RWPE1 (cell line): ENCODE measurements at regions not wholly inside any gene's neighbourhood (a gene's known extent, or its start where the extent isn't known, plus 50 kb on each side); places are given as distances from the start of the nearest gene placed in this dataset.

Experiments used
- CTCF ChIA-PET: fragments of 350-600 bp; sonication (Branson Sonifier 250); formaldehyde crosslinking; extraction: SDS; loops from one replicate; lab custom pipeline; 2021; lab: Yijun Ruan, JAX
- POLR2A ChIA-PET: fragments of 400-600 bp; formaldehyde crosslinking; extraction: SDS; loops from one replicate; lab custom pipeline; 2020; ENCODE audit warnings: antibody characterized with exemption; ENCODE audit not compliant: low non-redundant PET; lab: Yijun Ruan, JAX
- DNase-seq: peaks from one replicate; pipeline ENCODE4 v3.0.0; 2012; ENCODE audit warnings: low spot score
- H3K27ac ChIP-seq: fragments of 450-650 bp; 2 replicates; pipeline ENCODE4 v1.5.1; 2017
- CTCF ChIP-seq: fragments of 450-650 bp; conservative IDR thresholded peaks from 2 replicates; pipeline ENCODE4 v1.5.1; 2017; ENCODE audit warnings: low read depth, mild to moderate bottlenecking

GRCh38 chr12:83365317-83365716 lies 678.6 kb downstream of the TMTC2 start:
- DNase-seq: no peak
- CTCF ChIA-PET: no interaction called here
- no peak for TF ChIP-seq CTCF

GRCh38 chr12:83361475-83361874 lies 674.8 kb downstream of the TMTC2 start:
- ChIA-PET POLR2A (no interaction called here), CTCF (no interaction called here)
- no peak for TF ChIP-seq CTCF
- H3K27ac ChIP-seq: no peak overlapping the region
- DNase-seq: no peak

More at GRCh38 chr12:83365317-83365716, 678.6 kb downstream of the TMTC2 start:
- no peak overlapping the region for H3K27ac ChIP-seq
- POLR2A ChIA-PET: no interaction called here

GRCh38 chr12:83361071-83361470 lies 674.4 kb downstream of the TMTC2 start:
- CTCF ChIA-PET: no interaction called here
- TF ChIP-seq CTCF: no peak
- no peak for DNase-seq
- no peak overlapping the region for H3K27ac ChIP-seq
- POLR2A ChIA-PET: no interaction called here

GRCh38 chr12:83349907-83350611 lies 663.4 kb downstream of the TMTC2 start:
- DNase-seq: no peak
- POLR2A ChIA-PET: no interaction called here
- H3K27ac ChIP-seq: no peak overlapping the region
- TF ChIP-seq CTCF: no peak
- CTCF ChIA-PET: no interaction called here

- DNase-seq: no peak
- H3K27ac ChIP-seq: no peak overlapping the region
- CTCF ChIA-PET: no interaction called here
- POLR2A ChIA-PET: no interaction called here
- no peak for TF ChIP-seq CTCF
Measured at GRCh38 chr12:83346333-83346732, 659.6 kb downstream of the TMTC2 start.

GRCh38 chr12:83343767-83344166 lies 657.1 kb downstream of the TMTC2 start:
- ChIA-PET CTCF (no interaction called here), POLR2A (no interaction called here)
- no peak for TF ChIP-seq CTCF

More at GRCh38 chr12:83343767-83344166, 657.1 kb downstream of the TMTC2 start:
- no peak for DNase-seq
- H3K27ac ChIP-seq: no peak overlapping the region
